WI38 (cell line): ENCODE measurements at regions not wholly inside any gene's neighbourhood (a gene's known extent, or its start where the extent isn't known, plus 50 kb on each side); places are given as distances from the start of the nearest gene placed in this dataset.

Source experiments
- H3K4me3 ChIP-seq: 2 replicates; pipeline ENCODE4 v1.5.1; 2011; ENCODE audit warnings: low read depth, mild to moderate bottlenecking, control low read depth, low read length
- TF ChIP-seq, protein P1 (sequence below): IDR thresholded peaks from 2 replicates; pipeline ENCODE4 v1.5.1; 2012; ENCODE audit warnings: low read depth, mild to moderate bottlenecking, control low read depth, low read length

DNA sequence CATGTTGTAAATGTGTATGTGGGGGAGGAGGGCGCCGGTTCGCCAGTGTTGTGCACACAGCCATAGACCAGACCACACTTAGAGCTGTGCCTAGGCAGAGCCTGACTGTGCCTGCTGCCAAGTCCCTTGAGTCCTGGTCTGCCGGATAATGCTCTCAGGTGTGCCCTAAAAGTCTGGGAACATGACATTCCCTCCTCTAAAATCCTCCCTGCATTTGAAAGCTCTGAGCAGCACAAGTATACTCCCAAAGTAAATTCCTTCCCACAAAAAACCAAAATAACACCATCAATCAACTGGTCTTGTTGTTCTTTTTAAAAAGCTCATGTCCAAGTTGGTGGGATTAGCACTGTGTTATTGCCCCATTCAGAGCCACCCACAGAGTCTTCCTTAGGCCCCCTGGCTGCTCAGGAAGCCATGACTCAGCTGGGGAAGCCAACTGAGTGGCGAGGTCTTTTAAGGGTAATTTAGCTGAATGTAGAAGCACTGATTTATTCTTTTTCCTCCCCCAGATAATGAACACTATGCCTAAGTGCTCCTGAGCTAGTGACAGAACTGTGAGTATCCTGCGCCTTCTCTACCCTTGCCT lies 147.8 kb upstream of the MCTP2 start:
- TF ChIP-seq, protein P1, sequence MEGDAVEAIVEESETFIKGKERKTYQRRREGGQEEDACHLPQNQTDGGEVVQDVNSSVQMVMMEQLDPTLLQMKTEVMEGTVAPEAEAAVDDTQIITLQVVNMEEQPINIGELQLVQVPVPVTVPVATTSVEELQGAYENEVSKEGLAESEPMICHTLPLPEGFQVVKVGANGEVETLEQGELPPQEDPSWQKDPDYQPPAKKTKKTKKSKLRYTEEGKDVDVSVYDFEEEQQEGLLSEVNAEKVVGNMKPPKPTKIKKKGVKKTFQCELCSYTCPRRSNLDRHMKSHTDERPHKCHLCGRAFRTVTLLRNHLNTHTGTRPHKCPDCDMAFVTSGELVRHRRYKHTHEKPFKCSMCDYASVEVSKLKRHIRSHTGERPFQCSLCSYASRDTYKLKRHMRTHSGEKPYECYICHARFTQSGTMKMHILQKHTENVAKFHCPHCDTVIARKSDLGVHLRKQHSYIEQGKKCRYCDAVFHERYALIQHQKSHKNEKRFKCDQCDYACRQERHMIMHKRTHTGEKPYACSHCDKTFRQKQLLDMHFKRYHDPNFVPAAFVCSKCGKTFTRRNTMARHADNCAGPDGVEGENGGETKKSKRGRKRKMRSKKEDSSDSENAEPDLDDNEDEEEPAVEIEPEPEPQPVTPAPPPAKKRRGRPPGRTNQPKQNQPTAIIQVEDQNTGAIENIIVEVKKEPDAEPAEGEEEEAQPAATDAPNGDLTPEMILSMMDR, result no peak
- H3K4me3 ChIP-seq, result no peak overlapping the region

DNA sequence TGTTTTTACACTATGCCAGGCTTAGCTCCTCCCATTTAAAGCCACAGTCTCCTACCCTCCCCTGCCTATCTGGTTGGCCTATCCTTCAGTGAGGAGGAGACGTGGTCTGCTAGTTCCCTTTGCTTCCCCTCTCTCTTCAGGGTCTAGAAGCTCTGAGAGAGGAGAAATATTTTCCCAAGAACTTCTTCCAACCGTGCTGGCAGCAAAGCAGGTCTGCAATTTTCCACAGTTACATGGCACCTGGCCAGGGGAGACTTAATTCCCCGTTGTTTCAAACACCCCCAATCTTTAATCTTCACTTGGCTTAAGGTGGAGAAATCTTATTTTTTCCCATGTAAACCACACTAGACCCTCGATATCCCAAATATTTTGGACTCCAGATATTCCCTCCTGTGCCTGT lies 149.5 kb upstream of the MCTP2 start:
- TF ChIP-seq, protein P1, result no peak
- no peak overlapping the region for H3K4me3 ChIP-seq

DNA sequence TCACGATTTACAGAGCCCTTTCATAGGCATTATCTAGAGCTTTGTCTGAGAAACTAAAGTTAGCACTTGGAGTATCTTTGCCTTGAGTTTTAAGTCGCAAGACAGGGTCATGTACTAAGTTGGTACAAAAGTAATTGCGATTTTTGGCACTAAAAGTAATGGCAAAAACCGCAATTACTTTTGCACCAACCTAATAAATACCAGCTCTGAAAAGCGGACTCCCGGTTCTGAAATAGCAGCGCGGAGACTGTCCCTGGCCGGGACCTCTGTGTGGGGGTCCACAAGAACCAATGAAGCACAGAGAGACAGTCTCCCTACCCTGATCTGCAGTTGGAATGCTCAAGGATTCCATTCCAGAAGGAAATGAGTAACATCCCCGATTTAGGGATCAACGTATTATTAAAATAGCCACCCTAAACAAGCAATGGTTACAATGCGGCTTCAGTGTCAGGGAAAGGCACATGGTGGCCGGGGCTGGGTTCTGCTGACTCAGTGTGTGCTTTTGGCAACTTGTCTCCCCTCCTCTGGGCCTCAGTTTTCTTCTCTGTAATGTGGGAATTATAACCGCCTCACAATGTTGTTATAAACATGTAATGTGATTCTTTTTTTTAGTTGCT lies 150.3 kb upstream of the MCTP2 start:
- no peak overlapping the region for H3K4me3 ChIP-seq
- TF ChIP-seq, protein P1, result no peak

DNA sequence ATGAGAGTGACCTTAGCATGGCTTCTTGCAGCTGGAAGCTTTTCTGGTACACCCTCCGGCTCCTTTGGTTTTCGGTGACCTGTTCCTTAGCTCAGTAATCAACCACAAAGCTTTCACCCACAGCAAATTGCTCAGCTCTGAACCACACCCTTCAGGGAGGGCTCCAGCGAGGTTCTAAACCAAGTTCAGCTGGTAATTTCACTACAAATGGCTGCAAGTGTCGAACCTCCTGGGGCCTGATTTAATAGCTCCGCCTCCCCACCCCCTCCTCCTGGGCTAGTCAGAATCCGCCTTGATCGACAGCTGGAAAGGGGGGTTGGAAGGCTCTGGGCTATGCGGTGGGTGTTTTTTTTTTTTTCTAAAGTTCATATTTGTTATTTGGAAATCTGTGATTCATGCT lies 150.9 kb upstream of the MCTP2 start:
- TF ChIP-seq, protein P1, result no peak
- no peak overlapping the region for H3K4me3 ChIP-seq

DNA sequence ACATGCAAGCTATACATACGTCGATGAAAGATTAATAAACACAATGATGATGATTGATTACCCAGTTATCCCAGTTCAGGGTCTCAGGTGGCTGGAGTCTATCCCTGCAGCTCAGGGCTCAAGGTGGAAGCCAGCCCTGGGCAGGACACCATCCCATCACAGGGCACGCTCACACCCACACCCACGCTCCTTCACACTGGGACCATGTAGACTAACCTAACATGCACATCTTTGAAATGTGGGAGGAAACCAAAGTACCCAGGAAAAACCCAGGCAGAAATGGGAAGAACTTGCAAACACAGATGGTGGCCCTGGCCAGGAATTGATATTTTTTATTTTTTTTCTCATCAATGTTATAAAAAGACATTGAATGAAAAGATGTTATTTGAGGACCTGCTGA lies 151.4 kb upstream of the MCTP2 start:
- no peak overlapping the region for H3K4me3 ChIP-seq
- TF ChIP-seq, protein P1, result no peak

DNA sequence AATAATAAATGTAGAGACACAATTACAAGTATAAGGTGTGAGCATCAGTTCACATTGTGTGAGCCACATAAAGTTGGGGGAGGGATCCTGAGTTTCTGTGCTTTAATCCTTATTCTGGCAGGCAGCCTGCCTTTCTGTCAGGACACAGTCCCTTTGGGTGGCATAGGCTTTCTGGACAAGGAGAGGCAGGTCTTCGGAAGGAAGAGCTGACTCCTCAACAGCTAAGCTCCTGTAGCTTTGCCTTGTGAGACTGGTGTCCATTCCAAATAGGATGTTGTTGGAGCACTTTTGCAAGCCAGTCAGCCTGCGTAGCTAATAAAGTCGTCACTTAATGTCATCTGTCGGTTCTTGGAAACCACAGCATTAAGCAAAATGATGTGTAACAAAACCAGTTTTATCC lies 151.9 kb upstream of the MCTP2 start:
- H3K4me3 ChIP-seq, result no peak overlapping the region
- TF ChIP-seq, protein P1, result no peak

DNA sequence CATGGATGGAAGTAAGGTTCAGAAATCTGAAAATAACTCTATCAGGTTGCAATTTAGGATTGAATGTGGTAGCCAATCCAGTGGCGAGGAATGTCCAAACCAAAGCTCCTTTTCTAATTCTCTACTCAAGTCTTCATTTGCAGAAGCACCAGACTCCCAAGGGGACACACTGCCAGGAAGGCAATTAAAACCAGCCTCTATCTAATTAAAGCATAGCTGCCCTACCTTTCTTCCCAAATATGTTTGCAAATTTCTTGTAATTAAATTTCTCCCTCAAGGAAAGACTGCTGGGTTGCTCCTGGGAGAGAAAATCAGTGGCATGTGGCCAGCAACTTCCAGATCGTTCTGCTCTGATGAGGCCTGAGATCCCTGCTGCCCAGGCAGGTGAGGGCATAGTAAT lies 153.4 kb upstream of the MCTP2 start:
- no peak overlapping the region for H3K4me3 ChIP-seq
- TF ChIP-seq, protein P1, result no peak
